Natural killer cell (primary cell): ENCODE measurements at regions not wholly inside any gene's neighbourhood (a gene's known extent, or its start where the extent isn't known, plus 50 kb on each side); places are given as distances from the start of the nearest gene placed in this dataset.

Experiments used
- ATAC-seq, 3 donors: fragments of 150-1000 bp in 2 of 3; fragments of 200-7000 bp in 1 of 3; cut with Tn5 transposase; 1 replicate in 1 of 3; 2 replicates in 2 of 3; pipeline ENCODE4 v1.10.0; 2021; ENCODE audit warnings: mild to moderate bottlenecking in 2 of 3, moderate library complexity in 2 of 3
- DNase-seq, 2 donors: peaks; one replicate each; pipeline versions ENCODE4 v3.0.0 to v3.0.0-alpha.2; 2013 to 2021; ENCODE audit warnings: mixed read lengths in 1 of 2
- H3K27ac ChIP-seq: one replicate; pipeline ENCODE4 v1.5.1; 2013; ENCODE audit warnings: mild to moderate bottlenecking, low read length
- H3K27me3 ChIP-seq: one replicate; pipeline ENCODE4 v1.6.1; 2013; ENCODE audit warnings: low read length; ENCODE audit not compliant: control insufficient read depth, insufficient read depth
- H3K36me3 ChIP-seq: one replicate; pipeline ENCODE4 v1.6.1; 2013; ENCODE audit warnings: low read length; ENCODE audit not compliant: control insufficient read depth, insufficient read depth
- H3K4me1 ChIP-seq: one replicate; pipeline ENCODE4 v1.6.1; 2013; ENCODE audit warnings: low read length; ENCODE audit not compliant: control insufficient read depth, insufficient read depth
- H3K4me3 ChIP-seq: one replicate; pipeline ENCODE4 v1.5.1; 2013; ENCODE audit warnings: low read length
- H3K9me3 ChIP-seq: one replicate; pipeline ENCODE4 v1.6.1; 2013; ENCODE audit warnings: low read length; ENCODE audit not compliant: control insufficient read depth, insufficient read depth
- H3K27ac Mint-ChIP-seq, 2 donors: one replicate each; pipeline ENCODE4 v1.8.0; 2022; ENCODE audit warnings: mild to moderate bottlenecking in 2 of 2, mixed read lengths in 2 of 2, moderate library complexity in 1 of 2
- H3K27me3 Mint-ChIP-seq, 2 donors: one replicate each; pipeline ENCODE4 v1.8.0; 2022; ENCODE audit warnings: low read depth in 2 of 2, mixed read lengths in 2 of 2
- H3K36me3 Mint-ChIP-seq: one replicate; pipeline ENCODE4 v1.8.0; 2022; ENCODE audit warnings: mixed read lengths
- H3K4me1 Mint-ChIP-seq, 2 donors: one replicate each; pipeline ENCODE4 v1.8.0; 2022; ENCODE audit warnings: mixed read lengths in 2 of 2
- H3K4me3 Mint-ChIP-seq: one replicate; pipeline ENCODE4 v1.8.0; 2022; ENCODE audit warnings: mild to moderate bottlenecking, moderate library complexity, mixed read lengths
- H3K9me3 Mint-ChIP-seq, 2 donors: one replicate each; pipeline ENCODE4 v1.8.0; 2022; ENCODE audit warnings: mixed read lengths in 2 of 2
- WGBS: methylation state at CpG from one replicate; pipeline ENCODE4 v1.1.7; 2013; ENCODE audit warnings: missing lambda C conversion rate; ENCODE audit not compliant: insufficient coverage; 5-methylcytosine and 5-hydroxymethylcytosine counted together
- intact Hi-C: fragments of 100-400 bp; cut with micrococcal nuclease; formaldehyde crosslinking; loops from one replicate; pipeline ENCODE4 v1.14.2; 2022
- TF ChIP-seq, protein P1 (sequence below): fragments of 200-600 bp; IDR thresholded peaks from one replicate; pipeline ENCODE4 v1.8.0; 2022; ENCODE audit warnings: antibody characterized with exemption

- TF ChIP-seq, protein P1, sequence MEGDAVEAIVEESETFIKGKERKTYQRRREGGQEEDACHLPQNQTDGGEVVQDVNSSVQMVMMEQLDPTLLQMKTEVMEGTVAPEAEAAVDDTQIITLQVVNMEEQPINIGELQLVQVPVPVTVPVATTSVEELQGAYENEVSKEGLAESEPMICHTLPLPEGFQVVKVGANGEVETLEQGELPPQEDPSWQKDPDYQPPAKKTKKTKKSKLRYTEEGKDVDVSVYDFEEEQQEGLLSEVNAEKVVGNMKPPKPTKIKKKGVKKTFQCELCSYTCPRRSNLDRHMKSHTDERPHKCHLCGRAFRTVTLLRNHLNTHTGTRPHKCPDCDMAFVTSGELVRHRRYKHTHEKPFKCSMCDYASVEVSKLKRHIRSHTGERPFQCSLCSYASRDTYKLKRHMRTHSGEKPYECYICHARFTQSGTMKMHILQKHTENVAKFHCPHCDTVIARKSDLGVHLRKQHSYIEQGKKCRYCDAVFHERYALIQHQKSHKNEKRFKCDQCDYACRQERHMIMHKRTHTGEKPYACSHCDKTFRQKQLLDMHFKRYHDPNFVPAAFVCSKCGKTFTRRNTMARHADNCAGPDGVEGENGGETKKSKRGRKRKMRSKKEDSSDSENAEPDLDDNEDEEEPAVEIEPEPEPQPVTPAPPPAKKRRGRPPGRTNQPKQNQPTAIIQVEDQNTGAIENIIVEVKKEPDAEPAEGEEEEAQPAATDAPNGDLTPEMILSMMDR = no peak
- no peak overlapping the region for H3K27ac Mint-ChIP-seq
- H3K4me1 Mint-ChIP-seq = no peaks in the 10 kb centered on the region
- Histone ChIP-seq H3K9me3 (no peaks in the 10 kb centered on the region), H3K4me3 (no peak overlapping the region), H3K27ac (no peak overlapping the region), H3K36me3 (no peaks in the 10 kb centered on the region), H3K27me3 (no peaks in the 10 kb centered on the region), H3K4me1 (no peaks in the 10 kb centered on the region)
- no peaks in the 10 kb centered on the region for H3K36me3 Mint-ChIP-seq
- no peak overlapping the region for H3K4me3 Mint-ChIP-seq
- intact Hi-C loops = no loop called here
- no peak for ATAC-seq
- 95% methylated on average over 3 of the region's 6 CpGs for WGBS
- DNase-seq = no peak
- peaks cover 6 to 8% of the 10 kb centered on the region in 2 donors for H3K27me3 Mint-ChIP-seq
- H3K9me3 Mint-ChIP-seq = peaks cover 0 to 4% of the 10 kb centered on the region in 2 donors
These were observed 238.9 kb downstream of the BLID start for GRCh38 chr11:121877152-121877551.

- DNase-seq (no peak), ATAC-seq (no peak)
- H3K4me3 Mint-ChIP-seq = no peak overlapping the region
- Histone ChIP-seq H3K9me3 (no peaks in the 10 kb centered on the region), H3K27me3 (no peaks in the 10 kb centered on the region), H3K36me3 (no peaks in the 10 kb centered on the region), H3K4me1 (no peaks in the 10 kb centered on the region), H3K4me3 (no peak overlapping the region), H3K27ac (no peak overlapping the region)
- WGBS = 94% methylated on average over 4 of the region's 4 CpGs
- H3K9me3 Mint-ChIP-seq = no peaks in the 10 kb centered on the region
- no peaks in the 10 kb centered on the region for H3K36me3 Mint-ChIP-seq
- H3K27ac Mint-ChIP-seq = no peak overlapping the region
- TF ChIP-seq, protein P1 = no peak
- intact Hi-C loops = no loop called here
- no peaks in the 10 kb centered on the region for H3K4me1 Mint-ChIP-seq
- H3K27me3 Mint-ChIP-seq = peaks cover 0 to under 1% of the 10 kb centered on the region in 2 donors
These were observed 242.2 kb downstream of the BLID start for GRCh38 chr11:121873766-121874165.

- intact Hi-C loops = no loop called here
- H3K36me3 Mint-ChIP-seq = no peaks in the 10 kb centered on the region
- H3K27me3 ChIP-seq = no peaks in the 10 kb centered on the region
- no peaks in the 10 kb centered on the region for H3K4me1 ChIP-seq
- H3K27ac Mint-ChIP-seq = no peak overlapping the region
- H3K36me3 ChIP-seq = no peaks in the 10 kb centered on the region
- no peaks in the 10 kb centered on the region for H3K9me3 ChIP-seq
- DNase-seq (no peak), ATAC-seq (no peak)
- no peak overlapping the region for H3K27ac ChIP-seq
- TF ChIP-seq, protein P1 = no peak
- H3K4me3 Mint-ChIP-seq = no peak overlapping the region
- no peaks in the 10 kb centered on the region for H3K4me1 Mint-ChIP-seq
- WGBS = 71% methylated on average over 2 of the region's 5 CpGs
- no peak overlapping the region for H3K4me3 ChIP-seq
- no peaks in the 10 kb centered on the region for H3K9me3 Mint-ChIP-seq
- no peaks in the 10 kb centered on the region for H3K27me3 Mint-ChIP-seq
These were observed 243.7 kb downstream of the BLID start for GRCh38 chr11:121872356-121872755.

- intact Hi-C loops = no loop called here
- Mint-ChIP-seq H3K4me3 (no peak overlapping the region), H3K27ac (no peak overlapping the region), H3K4me1 (no peaks in the 10 kb centered on the region), H3K9me3 (peaks cover 0 to under 1% of the 10 kb centered on the region in 2 donors), H3K27me3 (no peaks in the 10 kb centered on the region), H3K36me3 (no peaks in the 10 kb centered on the region)
- ATAC-seq (no peak), DNase-seq (no peak)
- H3K36me3 ChIP-seq = no peaks in the 10 kb centered on the region
- no peak overlapping the region for H3K27ac ChIP-seq
- WGBS = 72% methylated on average over 4 of the region's 6 CpGs
- no peaks in the 10 kb centered on the region for H3K9me3 ChIP-seq
- no peaks in the 10 kb centered on the region for H3K4me1 ChIP-seq
- TF ChIP-seq, protein P1 = no peak
- no peak overlapping the region for H3K4me3 ChIP-seq
- H3K27me3 ChIP-seq = no peaks in the 10 kb centered on the region
These were observed 245.6 kb downstream of the BLID start for GRCh38 chr11:121870206-121871045.
